CMK (cell line): ENCODE measurements at regions not wholly inside any gene's neighbourhood (a gene's known extent, or its start where the extent isn't known, plus 50 kb on each side); places are given as distances from the start of the nearest gene placed in this dataset.
A peak's percentile ranks its signal among the peaks of the same experiment; 100 is the strongest.
"Not testable (repeated sequence)": the region's sequence is repeated elsewhere in the genome, so short reads cannot be mapped to it uniquely, and the experiment has no call there.

Source experiments
- DNase-seq: peaks from one replicate; pipeline ENCODE4 v3.0.0-alpha.2; 2010; ENCODE audit warnings: low read depth

DNA sequence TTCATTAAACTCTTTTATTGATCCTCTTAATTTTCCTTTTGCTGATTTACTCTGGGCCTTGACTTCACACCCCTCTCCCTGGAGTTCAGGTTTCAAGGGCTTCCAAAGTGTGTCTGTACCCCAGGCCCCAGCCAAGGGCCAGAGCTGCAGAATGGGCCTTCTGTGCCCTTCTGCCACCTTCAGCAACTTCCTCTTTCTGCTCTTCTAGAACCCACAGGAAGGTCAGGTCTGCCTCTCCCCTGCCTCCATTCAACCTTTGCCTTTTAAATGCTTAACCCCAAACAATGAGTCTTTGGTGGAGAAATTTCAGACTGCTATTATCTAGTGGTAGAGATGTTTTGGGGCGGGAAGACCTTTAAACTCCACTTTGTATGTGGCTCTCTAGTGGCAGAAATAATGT is 63.1 kb downstream of the TSN start:
- DNase-seq = no peak

DNA sequence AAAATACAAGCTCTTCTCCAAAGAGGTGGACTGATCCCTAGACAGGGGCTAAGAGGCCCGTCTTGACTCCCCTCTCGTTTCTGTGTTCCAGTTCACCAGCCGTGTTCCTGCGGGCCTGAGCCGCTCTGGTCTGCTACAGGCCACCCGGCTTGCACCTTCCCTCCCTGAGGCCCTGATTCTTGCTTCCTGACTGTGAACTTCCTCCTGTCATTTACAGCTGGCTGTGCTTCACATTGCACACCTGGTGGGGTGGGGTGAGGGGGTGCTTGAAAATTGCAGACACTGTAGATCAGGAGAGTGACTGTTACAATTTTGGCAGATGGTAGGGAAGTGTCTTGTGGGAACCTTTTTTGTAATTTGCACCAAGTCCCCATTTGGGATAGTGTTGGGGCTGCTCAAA is 64.4 kb downstream of the TSN start:
- DNase-seq = no peak

DNA sequence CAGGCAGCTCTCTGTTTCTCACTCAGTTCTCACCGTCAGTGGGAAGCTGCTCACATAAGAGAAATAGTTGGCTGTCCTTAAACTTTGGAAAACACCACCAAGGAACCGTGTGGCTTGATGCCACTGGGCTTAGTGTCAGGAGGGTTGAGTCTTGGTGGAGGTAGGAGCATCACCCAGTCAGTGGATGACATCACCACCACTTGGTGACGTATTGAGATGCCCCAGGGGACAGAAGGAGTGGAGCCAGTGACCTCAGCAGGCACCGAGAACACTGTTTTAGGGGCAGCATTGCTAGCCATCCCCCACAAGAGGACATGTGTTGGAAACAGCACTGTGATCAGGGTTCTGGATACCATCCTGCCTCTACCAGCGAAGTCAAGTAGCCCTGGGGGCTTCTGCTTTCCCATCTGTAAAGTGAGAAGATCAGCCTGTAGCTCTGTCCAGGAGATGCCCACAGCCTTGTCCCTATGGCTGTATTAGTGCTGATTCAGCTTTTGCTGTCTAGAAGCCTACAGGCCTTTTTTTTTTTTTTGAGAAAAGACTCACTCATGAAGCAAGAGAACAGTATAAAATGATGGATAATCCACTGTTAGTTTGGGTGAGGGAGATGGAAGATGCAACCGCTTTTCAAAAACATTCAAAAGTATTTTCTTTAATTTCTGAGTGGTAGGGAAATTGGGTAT is 66.2 kb downstream of the TSN start:
- DNase-seq = no peak

DNA sequence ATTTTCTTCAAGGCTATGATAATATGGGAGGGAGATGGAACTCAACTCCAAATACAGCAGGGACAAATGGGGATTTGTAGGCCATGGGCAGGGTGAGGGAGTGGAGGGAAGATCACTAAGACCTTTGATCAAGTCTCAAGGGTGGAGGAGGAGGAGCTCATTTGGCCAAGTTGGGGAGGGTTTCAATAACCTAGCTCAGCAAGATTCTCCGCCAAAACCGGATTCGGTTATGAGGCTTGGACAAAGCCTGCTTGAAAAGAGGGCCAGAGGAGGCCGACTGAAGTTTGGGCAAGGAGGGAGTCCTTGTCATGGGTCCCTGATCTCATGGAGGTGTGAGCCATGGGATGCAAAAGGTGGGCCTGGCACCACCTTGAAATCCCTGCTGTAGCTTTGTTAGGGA is 68.8 kb downstream of the TSN start:
- DNase-seq = no peak

DNA sequence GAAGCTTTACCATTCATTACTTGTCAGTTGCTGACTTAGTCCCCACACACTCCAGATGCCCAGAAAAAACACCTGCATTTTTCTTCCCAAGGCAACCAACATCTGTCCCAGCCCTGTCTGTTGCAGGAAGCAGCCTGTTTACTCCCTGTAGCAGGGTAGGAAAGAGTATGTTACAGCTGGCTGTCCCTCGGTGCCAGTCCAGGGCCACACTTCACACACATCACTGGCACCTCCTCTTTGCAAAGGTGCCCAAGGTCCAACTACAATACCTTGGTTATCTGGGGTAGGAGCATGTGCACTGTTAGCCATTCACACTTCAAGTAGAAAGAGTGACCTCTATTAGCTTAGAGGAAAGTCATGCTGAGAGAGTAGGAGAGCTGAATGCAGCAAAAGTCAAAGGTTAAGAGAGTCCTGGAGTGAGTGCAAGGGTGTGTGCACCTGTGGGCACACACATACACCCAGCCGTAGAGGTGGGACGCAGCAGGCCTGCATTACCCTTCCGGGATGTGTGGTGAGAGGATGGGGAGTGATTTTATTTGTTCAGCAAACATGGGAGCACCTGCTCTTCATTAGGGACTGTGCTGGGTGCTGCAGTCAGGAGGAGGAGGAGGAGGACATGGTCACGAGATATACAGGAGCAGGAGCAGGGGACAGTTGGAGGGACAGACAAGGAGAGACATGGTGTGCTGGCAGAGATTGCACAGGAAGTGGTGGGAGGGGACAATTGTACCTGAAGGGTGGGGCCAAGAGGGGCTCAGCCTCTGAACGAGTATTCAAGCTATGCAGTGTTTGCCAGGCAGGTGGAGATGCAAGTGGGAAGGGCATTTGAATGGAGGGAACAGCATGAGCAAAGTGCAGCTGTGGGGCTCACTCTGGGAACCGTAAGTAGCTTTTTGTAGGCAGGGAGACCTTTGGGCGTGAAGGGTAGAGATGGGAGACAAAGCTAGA is 69.8 kb downstream of the TSN start:
- no peak for DNase-seq

DNA sequence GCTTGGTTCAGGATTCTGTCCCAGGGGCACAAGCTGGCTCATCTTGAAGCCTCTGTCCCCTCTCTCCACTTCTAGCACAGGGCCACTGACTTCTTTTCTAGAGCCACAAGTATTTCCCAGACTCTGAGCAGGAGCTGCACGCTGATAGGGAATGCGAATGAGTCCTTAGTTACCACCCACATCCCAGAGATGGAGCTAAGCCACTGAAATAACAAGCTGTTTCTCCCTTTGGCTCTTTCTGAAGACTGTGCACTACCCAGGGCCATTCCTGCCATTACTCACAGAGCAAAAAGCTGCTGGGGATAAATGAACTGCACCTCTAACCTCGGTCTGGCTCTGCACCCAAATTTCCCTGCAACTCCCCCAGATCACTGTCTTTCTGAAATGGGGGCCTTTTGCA is 70.6 kb downstream of the TSN start:
- DNase-seq = no peak

DNA sequence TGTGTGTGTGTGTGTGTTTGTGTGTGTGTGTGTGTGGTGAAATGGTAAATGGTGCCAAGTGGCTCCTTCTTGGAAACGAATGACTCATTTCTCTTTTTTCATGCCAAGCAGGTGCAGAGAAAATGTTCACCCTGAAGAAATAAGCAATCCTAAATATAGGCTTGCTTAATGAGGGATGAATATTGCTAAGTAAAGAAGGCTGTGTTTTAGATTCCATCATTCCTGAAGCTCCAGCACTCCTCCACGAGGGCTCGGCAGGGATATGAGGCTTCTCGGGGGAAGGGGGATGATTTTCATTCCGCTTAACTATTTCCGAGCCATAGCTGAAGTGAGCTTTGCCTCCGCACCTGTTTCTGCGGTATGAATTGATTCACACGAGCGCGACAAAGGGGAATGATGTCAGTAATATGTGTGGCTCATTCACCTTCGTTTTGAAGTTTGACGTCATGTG is 72.9 kb downstream of the TSN start:
- DNase-seq = no peak

DNA sequence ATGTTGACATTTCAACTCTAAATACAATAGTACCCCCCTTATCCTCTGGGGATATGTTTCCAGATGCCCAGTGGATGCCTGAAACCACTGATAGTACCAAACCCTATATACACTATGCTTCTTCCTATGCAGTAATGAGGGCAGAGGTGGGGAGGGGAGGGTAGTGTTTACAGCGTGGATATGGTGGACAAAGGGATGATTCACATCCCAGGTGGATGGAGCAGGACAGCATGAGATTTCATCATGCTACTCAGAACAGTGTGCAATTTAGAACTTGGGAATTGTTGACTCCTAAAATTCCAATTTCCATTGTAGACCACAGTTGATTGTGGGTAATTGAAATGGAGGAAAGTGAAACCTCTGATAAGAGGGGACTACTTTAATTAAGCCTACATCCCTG is 75.4 kb downstream of the TSN start:
- DNase-seq = no peak

DNA sequence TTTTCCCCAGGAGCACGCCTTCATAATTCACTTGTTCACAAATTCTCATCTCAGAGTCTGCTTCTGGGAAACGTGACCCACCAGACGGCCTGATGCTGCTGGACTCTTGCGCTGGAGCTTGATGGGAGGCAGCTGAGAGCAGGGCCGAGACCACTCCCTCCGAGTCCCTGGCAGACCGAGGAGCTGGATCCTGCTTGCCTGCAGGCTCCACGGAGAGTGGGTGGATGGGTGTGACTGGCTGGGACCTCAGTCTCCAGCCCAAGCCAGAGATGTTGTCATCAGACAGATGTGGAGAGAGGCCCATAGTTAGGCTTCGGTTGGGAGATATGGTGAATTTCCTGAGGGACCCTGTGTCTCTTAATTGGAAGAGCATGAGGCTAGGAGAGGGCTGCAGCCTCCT is 76.4 kb downstream of the TSN start:
- no peak for DNase-seq

DNA sequence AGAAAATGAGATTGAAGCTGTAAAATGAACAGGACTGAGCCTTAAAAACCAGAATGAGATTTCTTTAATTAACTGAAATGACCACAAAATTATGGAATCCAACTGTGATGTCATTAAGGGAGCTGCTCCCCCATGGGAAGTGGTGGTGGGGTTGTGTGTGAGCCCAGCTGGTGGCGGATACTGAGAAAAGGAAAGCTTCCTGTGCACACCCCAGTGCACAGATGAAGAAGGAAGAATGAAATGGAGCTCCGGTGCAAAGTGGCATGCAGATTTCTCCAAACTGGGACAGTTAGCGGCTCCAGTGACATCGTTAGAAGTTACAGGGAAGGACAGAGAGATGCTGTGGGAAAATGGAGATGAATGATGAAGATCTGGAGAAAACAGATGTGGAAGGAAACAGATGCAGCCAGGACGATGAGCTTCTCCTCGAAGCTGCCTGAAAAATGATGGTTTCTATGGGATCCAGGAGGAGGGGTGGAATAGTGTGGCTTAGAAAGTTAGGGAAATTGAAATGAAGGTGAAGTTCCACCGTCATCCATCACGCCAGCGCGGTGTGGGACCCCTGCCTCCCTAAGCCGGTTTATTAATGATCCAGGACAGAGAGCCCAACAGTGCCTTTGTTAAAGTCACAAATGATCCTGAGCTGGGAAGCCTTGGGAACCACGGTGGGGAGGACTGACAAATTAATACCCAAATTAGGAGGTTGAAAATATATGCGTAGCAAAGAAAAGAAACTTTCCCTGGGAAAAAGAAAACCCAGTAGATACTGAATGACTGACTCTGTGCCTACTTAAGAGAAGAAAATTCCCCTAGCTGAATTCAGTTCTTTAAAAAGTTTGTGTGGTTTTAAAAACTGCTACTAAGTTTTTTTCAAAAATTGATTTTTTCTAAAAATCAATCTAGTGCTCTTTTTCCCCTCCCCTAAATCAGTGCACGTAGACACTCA is 77.2 kb downstream of the TSN start:
- DNase-seq = no peak

DNA sequence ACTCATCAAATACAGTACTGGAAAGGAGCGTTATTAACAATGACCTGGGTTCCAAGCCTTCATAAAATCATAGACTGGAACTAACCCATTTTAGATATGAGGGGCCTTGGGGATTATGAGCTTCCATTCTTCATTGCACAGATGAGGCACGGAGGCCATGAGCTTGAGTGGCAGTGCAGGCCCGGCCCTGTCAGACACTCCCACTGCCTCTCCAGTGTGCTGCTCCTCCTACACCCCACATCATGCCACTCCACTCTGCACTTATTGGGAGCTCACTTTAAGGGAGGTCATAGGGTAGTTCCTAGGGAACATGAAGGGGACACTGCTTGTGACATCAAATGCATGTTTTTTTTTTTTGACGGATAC is 77.9 kb downstream of the TSN start:
- DNase-seq = no peak

DNA sequence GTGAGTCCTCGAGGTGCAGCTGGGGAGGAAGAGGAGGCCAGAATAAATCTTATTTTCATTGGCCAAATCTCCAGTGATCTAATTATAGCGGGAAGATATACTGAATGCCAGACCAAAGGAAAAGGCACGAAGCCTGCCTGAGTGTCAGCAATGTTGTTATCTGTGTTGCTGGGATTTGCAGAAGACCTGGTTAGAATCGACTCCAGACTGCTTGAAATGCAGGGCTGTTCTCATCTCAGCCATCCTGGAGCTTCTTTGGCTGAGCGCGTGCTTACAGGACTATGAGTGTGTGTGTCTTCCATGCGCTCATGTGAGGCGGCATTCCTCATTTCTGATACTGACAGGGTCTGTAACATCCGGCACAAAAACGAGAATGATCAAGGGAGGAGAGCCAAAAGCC is 81.2 kb downstream of the TSN start:
- DNase-seq = no peak

DNA sequence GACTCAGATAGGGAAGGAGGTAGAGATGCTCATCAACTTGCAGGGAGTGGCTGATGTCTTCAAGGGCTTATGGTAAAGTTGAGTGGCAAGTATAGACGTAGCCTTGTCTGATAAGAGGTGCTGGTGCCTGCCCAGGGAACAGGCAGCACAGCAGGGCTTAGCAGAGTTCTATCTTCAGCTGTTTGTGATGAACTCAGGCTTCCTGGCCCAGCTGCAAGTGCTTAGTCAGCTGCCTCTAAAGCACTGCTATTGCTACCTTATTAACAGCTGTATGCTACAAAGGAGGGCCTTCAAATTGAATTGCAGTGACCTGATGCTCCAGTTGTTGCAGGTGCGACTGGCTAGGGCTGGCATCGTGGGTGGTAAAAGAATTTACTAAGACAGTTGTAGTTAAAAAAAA is 82.1 kb downstream of the TSN start:
- DNase-seq = no peak

DNA sequence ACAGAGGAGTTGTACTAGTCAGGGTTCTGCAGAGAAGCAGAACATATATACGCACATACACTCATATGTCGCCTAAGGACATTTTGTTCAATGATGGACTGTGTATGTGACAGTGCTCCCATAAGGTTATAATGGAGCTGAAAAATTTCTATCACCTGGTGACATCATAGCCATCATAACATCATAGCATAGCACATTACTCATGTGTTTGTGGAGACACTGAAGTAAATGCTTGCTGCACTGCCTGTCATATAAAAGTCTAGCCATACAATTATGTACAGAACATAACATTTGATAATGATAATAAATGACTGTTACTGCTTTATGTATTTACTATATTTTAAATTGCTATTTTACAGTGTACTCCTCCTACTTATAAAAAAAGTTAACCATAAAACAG is 83.1 kb downstream of the TSN start:
- DNase-seq = no peak

DNA sequence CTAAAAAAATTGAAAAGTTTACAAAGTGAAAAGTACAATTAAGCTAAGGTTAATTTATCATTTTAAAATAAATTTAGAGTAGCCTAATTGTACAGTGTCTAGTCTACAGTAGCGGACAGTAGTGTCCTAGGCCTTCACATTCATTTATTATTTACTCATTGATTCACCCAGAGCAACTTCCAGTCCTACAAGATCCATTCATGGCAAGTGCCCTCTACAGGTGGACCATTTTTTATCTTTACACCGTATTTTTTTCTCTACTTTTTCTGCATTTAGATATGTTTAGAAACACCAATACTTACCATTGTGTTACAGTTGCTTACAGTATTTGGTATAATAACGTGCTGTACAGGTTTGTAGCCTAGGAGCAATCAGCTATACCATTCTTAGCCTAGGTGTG is 84.1 kb downstream of the TSN start:
- DNase-seq = no peak

DNA sequence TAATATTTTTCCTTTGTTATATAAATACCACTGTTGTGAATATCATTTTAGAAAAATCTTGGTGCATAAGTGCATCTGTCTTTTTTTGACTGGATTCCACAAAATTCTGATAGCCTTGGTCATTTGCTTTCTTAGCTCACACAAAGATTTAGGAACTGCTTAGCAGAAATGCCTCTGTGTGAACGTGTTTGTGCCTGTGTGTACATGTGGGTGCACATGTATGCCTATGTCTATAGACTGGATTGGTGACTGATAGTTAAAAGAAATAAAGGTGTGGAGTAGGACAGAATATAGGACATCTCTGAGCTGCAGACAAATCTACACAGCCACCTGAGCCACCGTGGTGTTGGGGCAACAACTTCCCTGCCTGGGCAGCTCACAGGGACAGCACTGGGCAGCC is 93.8 kb downstream of the TSN start:
- no peak for DNase-seq

DNA sequence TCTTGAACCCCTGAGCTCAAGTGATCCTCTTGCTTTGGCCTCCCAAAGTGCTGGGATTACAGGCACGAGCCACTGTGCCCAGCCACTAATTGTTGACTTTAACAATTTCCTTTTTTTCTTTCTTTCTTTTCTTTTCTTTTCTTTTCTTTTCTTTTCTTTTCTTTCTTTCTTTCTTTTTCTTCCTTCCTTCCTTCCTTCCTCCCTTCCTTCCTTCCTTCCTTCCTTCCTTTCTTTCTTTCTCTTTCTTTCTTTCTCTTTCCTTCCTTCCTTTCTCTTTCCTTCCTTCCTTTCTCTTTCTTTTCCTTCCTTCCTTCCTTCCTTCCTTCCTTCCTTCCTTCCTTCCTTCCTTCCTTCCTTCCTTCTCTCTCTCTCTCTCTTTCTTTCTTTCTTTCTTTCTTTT is 97.7 kb downstream of the TSN start:
- DNase-seq = not testable (repeated sequence)

DNA sequence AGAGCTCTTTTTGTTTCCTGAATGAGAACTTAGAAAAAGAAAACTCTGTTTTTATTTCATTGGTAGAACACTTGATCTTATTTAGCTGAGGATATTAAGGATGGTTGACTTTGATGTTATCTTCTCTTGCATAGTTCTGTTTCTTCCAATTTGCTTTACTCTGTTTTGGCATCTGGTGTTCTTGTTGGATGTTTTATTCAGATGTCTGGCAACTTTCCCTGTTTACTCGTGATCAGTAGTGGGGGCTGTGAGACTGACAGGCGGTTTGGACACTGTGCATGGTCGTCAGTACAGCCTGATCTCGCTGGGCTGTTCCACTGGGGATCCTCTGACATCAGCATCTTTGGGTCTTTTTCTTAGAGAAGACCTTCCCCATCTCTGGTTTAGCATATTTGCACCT is 100.1 kb downstream of the TSN start:
- DNase-seq = no peak

DNA sequence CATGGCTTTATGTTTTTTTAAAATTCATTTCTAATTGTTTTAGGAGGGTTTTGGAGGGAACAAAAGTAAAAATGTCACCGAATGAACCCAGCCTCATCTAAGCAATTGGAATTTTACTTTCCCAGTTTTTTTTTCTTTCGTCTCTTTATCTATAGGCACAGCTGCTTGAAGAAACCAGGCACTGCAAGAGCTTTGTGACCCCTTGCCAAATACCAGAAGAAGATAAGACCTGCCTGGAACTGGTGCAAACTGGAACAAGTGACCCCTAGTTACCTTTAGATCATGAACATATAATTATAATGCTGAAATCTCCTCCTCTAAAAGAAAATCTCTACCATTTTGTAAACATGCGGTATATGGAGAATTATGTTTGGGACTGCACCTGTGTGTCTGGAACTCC is 100.9 kb downstream of the TSN start:
- peak; percentile 5 for DNase-seq

DNA sequence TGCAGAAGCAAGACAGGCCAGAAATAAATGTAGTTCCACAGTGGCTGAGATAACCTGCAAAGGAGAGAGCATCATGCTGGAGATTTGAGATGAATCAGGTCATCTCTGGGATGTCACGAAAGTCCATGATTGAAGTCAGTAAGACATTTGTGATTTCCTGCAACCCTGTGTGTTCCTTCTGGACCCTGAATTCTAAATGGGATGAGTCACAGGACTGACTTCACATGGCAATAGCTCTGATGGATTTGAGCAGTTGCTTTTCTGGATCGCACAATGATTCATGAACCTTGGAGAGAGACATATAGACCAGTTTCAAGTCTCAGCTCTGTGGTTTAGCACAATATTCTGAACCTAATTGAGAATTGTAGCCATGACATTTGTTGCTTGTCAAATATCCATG is 102.9 kb downstream of the TSN start:
- DNase-seq = no peak

DNA sequence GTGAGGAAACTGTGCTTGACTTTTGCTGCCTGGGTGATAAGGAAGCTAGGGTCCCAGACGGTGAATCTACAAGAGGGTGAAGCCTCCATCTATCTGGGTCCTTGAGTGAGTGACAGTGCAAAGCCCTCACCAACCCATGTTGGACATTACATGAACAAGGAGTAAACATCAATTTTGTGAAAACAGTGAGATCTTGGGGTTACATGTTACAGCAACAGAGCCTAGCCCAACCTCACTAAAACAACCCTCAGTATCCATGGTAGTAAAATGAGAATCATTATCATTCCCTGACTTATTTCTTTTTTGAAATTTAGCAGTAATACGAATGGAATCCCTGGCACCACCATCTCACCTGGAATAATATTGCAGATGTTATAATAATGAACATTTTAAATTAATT is 103.4 kb downstream of the TSN start:
- no peak for DNase-seq

DNA sequence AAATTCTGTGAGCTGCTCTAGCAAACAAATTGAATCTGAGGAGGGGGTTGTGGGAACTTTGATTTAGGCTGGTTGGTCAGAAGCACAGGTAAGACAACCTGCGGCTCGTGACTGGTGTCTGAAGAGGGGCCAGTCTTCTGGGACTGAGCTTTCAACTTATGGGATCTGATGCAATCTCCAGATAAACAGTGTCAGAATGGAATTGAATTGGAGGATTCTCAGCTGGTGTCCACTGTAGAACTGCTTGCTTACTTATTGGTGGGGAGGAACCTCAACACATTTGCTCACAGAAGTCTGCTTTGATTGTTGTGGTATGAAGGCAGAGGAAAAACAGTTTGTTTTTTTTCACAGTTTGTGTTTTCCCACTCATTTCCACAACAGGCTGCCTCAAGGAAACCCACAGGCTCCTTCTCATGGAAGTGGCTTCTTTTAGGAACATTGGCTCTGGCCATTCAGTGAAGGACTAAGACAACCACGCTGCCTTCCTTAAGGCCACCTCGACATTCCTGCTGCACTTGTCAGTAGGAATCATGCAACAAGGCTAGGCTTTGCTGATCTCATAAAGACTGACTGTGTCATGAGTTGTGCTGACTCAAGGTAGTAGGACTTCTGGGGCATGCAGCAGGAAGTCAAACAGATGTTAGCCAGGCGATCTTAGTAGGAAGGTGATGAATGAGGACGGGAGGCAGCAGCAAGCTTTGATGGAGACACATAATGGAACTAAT is 104.7 kb downstream of the TSN start:
- DNase-seq = no peak
